Activated T-cell treated with anti-CD3 and anti-CD28 coated beads, Interleukin-2, amount 50 U/mL, for 48 hours (primary cell): ENCODE measurements at regions not wholly inside any gene's neighbourhood (a gene's known extent, or its start where the extent isn't known, plus 50 kb on each side); places are given as distances from the start of the nearest gene placed in this dataset.
"Not testable (repeated sequence)": the region's sequence is repeated elsewhere in the genome, so short reads cannot be mapped to it uniquely, and the experiment has no call there.

Experiments
- DNase-seq, 2 experiments: peaks; one replicate each; pipeline ENCODE4 v3.0.0-alpha.2; 2020

- DNase-seq = peak; percentile 29 to 41
These were observed 326.4 kb downstream of the DCHS2 start for GRCh38 chr4:154164931-154165839.

DNA sequence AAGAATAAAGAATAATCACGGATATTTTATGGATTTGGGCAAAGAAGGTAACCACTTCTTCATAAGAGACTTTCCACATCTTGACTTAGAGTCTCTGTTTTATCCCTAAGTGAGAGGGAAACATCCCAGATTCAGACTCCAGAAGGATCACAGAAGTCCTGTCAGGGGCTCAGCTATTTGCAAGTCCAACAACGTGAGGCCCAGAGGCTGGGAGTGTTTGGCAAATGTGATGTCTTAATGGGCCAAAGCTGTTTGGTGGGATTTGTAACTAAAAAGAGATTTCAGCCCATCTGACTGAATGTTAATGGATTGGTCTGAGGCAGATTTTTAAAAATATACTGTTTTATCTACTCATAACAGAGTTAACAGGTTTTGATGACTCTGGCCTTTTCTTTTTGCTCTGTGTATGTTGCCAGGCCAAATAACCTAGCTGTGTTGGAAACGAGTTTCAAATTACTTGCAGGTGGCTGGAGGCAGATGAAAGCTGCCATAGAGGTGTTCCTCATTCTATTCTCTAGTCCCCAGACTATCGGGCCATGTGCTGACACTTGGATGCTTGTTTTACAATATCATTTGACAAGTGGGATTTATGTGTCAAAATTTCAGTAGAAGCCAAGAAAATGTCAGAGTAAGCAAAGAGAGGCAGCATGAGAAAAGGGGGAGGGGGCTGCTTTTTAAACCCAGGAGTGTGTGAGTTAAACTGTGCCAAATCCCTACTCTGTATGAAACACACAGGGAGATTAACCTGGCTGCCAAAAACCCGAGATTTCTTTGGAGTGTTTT is 330.9 kb downstream of the DCHS2 start:
- DNase-seq = no peak

- DNase-seq = no peak
These were observed 333.0 kb downstream of the DCHS2 start for GRCh38 chr4:154158361-154159155.

GRCh38 chr4:154152546-154152945 is 339.1 kb downstream of the DCHS2 start:
- DNase-seq = no peak

- DNase-seq = not testable (repeated sequence)
These were observed 342.4 kb downstream of the DCHS2 start for GRCh38 chr4:154149236-154149635.

DNA sequence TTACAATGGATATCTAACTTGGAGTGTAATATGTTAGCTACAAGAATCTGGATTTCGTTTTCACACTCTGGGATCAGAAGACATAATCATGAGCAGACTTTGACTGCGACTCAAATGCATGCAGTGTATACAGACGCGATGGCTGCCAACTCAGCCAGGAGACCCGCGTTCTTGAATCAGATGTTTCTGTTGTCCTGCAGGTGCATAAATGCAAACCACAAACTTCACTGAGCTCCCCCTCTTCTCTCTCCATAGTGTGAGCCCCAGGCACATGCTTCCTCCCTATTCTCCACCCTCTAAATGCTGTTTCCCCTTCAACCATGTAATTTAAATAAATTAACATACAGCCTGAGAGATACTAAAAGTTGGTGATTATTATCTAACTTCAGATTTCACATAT is 347.9 kb downstream of the DCHS2 start:
- no peak for DNase-seq

GRCh38 chr4:154142664-154143063 is 348.9 kb downstream of the DCHS2 start:
- no peak for DNase-seq

- no peak for DNase-seq
These were observed 350.7 kb downstream of the DCHS2 start for GRCh38 chr4:154140869-154141268.

- no peak for DNase-seq
These were observed 348.5 kb upstream of the SFRP2 start for GRCh38 chr4:154137320-154137905.

DNA sequence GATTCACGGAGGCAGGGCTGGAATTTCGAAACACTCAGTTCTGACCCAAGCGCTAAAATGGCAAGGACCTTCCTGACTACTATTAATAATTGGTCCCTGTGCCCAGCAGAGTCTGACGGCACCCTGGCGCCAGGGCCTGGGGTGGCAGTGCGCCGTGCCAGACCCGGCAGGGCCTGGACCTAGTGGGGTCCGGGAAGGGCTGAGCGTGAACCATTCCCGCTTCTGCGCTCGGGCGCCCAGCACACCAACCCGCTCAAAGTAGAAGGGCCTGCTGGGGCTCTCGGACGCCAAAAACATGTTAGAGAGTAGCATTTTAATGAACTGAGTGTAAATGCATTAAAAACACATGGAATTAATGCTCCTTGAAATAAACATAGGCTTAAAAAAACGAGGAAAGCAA is 346.7 kb upstream of the SFRP2 start:
- no peak for DNase-seq

GRCh38 chr4:154132406-154132805 is 343.5 kb upstream of the SFRP2 start:
- DNase-seq = no peak

DNA sequence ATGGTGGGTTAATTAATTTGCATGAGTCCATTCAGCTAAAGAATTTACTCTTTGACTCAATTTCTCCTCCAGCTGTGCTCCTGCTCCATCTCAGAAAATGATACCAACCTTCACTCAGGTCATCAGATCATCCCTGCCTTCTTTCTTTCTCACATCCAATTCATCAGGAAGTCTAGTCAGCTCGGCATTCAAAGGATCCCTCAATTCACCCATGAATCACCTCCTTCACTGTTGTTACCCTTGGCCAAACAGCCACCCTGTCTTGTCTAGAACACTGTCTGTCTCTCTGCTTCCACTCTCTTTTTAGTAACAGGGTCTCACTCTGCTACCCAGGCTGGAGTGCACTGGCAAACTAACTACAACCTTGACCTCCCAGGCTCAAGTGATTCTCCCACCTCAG is 337.4 kb upstream of the SFRP2 start:
- DNase-seq = no peak

- DNase-seq = no peak
These were observed 336.5 kb upstream of the SFRP2 start for GRCh38 chr4:154125340-154125739.

- DNase-seq = no peak
These were observed 335.8 kb upstream of the SFRP2 start for GRCh38 chr4:154124539-154125255.

DNA sequence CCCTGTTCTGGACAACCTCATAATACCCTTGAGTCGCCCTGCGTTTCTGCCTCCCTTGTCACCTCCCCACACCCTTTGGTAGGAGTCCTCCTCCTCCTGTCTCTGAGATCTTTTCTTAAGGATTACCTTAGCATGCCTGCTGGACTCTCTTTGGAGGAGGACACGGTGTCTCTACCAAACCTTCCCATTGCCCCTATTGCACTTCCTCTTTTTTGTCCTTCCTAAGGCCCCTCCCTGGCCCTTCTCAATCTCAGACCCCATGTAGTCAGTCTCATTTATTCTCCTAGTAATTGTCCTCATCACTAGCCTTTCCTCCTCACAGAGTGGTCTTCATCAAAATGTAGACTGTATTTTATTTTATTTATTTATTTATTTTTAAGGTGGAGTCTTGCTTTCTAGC is 335.0 kb upstream of the SFRP2 start:
- DNase-seq = no peak

DNA sequence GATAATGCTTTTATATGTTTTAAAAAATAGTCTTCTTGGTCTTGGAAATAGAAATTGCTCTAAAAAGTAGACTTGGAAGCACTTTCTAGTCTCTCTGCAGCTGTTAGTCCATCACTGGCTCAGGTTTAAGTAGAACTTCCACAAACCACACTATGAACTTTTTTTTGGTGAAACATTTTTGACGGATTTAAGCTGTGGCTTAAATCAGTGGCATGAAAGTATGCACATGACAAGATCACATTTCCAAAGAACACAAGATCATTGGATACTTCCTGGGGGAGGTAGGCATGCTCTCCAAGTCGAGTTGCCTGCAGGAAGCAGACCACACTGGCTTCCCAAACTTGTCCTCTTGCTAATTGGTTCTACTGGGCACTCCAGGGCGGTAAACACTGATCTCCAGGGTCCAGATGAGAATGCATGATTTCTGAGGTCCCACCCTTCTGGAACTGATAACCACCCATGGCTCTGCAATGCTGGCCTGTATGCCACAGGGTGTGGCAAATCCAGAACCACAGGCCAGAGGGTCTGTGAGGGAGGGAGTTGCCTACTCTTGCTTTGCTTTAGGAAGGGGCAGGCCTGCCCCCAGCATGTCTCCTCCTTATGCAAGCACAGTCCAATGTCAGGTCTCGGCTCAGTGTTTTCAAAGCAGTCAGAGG is 331.9 kb upstream of the SFRP2 start:
- DNase-seq = no peak

- DNase-seq = no peak
These were observed 331.3 kb upstream of the SFRP2 start for GRCh38 chr4:154120006-154120676.

DNA sequence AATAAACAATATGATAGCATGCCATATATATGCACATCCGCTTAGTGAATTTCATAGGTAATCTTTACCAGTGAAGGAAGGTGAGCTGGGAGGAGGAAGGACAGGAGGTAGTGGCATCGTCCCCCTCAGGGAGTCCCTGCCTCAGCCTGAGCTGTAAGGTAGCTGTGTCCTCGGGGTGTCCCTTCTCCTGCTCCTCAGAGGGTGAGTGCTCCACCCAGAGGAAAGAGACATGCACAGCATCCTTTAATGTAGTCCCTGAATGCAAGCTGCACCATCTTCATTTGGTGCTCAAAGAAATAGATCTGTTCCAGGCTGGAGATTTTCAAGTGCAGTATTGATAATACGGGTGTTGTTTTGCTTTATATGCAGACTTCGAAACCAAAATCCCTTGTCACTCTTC is 330.4 kb upstream of the SFRP2 start:
- no peak for DNase-seq

DNA sequence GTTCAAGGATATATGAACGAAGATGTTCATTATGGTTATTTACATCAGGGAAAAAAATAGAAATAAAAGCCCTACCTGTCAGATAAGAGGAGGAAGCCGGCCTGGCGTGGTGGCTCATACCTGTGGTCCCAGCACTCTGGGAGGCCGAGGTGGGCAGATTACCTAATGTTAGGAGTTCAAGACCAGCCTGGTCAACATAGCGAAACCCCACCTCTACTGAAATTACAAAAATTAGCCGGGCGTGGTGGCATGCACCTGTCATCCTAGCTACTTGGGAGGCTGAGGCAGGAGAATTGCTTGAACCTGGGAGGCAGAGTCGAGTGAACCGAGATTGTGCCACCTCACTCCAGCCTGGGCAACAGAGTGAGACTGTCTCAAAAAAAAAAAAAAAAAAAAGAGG is 328.8 kb upstream of the SFRP2 start:
- not testable (repeated sequence) for DNase-seq

DNA sequence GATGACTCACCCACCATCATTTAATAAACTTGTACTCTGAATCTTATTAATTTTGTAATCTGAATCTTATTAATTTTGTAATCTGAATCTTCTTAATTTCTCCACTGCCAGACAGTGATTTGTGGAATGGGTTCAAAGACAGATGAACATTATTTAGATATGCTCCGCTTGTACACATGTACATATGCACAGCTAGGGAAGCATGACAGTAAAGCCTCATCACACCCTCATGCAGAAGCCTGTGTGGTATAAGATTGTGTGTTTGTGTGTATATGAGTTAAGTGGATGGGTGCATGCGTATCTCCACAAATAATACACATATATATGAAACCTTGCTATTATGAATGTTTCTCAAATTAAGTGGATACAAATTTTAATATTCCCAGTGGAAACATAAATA is 318.5 kb upstream of the SFRP2 start:
- no peak for DNase-seq

- DNase-seq = no peak
These were observed 299.9 kb upstream of the SFRP2 start for GRCh38 chr4:154088741-154089140.
